ENCODE measurements at regions not wholly inside any gene's neighbourhood (a gene's known extent, or its start where the extent isn't known, plus 50 kb on each side); places are given as distances from the start of the nearest gene placed in this dataset.

- no peak for DNase-seq
Measured at GRCh38 chr2:120401275-120402066, 55.5 kb downstream of the INHBB start.

GRCh38 chr2:120402067-120402433 is 56.1 kb downstream of the INHBB start:
- DNase-seq = no peak

- no peak for DNase-seq
Measured at GRCh38 chr2:120402508-120402907, 56.6 kb downstream of the INHBB start.

- no peak for DNase-seq
Measured at GRCh38 chr2:120403261-120403660, 57.3 kb downstream of the INHBB start.

GRCh38 chr2:120403676-120404075 is 57.7 kb downstream of the INHBB start:
- no peak for DNase-seq

GRCh38 chr2:120404274-120404673 is 58.3 kb downstream of the INHBB start:
- no peak for DNase-seq

- DNase-seq = no peak
Measured at GRCh38 chr2:120404941-120405758, 59.2 kb downstream of the INHBB start.

- no peak for DNase-seq
Measured at GRCh38 chr2:120405759-120406099, 59.8 kb downstream of the INHBB start.

- DNase-seq = no peak
Measured at GRCh38 chr2:120406566-120406965, 60.6 kb downstream of the INHBB start.

- DNase-seq = no peak
Measured at GRCh38 chr2:120410487-120410886, 64.6 kb downstream of the INHBB start.

GRCh38 chr2:120415060-120415459 is 69.1 kb downstream of the INHBB start:
- DNase-seq = no peak

GRCh38 chr2:120415728-120416509 is 70.0 kb downstream of the INHBB start:
- DNase-seq = no peak

- no peak for DNase-seq
Measured at GRCh38 chr2:120418174-120418787, 72.3 kb downstream of the INHBB start.

- no peak for DNase-seq
Measured at GRCh38 chr2:120419073-120419472, 73.1 kb downstream of the INHBB start.

GRCh38 chr2:120419955-120420354 is 74.0 kb downstream of the INHBB start:
- DNase-seq = no peak

- DNase-seq = no peak
Measured at GRCh38 chr2:120421126-120421829, 75.3 kb downstream of the INHBB start.

GRCh38 chr2:120421830-120422175 is 75.9 kb downstream of the INHBB start:
- no peak for DNase-seq

- no peak for DNase-seq
Measured at GRCh38 chr2:120422465-120423160, 76.7 kb downstream of the INHBB start.

GRCh38 chr2:120423167-120423943 is 77.4 kb downstream of the INHBB start:
- no peak for DNase-seq

- DNase-seq = no peak
Measured at GRCh38 chr2:120424274-120424796, 78.4 kb downstream of the INHBB start.

- DNase-seq = no peak
Measured at GRCh38 chr2:120425014-120425413, 79.1 kb downstream of the INHBB start.
